ENCODE measurements at regions not wholly inside any gene's neighbourhood (a gene's known extent, or its start where the extent isn't known, plus 50 kb on each side); places are given as distances from the start of the nearest gene placed in this dataset.
A peak's percentile ranks its signal among the peaks of the same experiment; 100 is the strongest.

GRCh38 chr9:88781628-88782391 lies 209.5 kb upstream of the S1PR3 start:
- TF ChIP-seq CTCF (IDR thresholded peaks at IDR 0.05), result no peak
- H3K36me3 Mint-ChIP-seq (ENCODE audit: low read depth), result no peaks in the 10 kb centered on the region
- peaks cover 2% of the 10 kb centered on the region for H3K27me3 Mint-ChIP-seq
- DNase-seq (no peak), ATAC-seq (ENCODE audit: low read depth) (no peak)
- no peaks in the 10 kb centered on the region for H3K9me3 Mint-ChIP-seq
- peaks cover 23% of the 10 kb centered on the region for H3K4me1 Mint-ChIP-seq
- CTCF ChIA-PET, result no interaction called here
- POLR2A ChIA-PET, result no interaction called here
- no peak overlapping the region for H3K4me3 Mint-ChIP-seq
- H3K27ac Mint-ChIP-seq, result no peak overlapping the region
- intact Hi-C loops (cut with micrococcal nuclease), result no loop called here

GRCh38 chr9:88782931-88783710 lies 208.1 kb upstream of the S1PR3 start:
- peak overlapping the region; percentile 28 for H3K4me3 Mint-ChIP-seq
- TF ChIP-seq CTCF (IDR thresholded peaks at IDR 0.05), result no peak
- no peaks in the 10 kb centered on the region for H3K36me3 Mint-ChIP-seq (ENCODE audit: low read depth)
- H3K27ac Mint-ChIP-seq, result no peak overlapping the region
- POLR2A ChIA-PET, result no interaction called here
- ATAC-seq (ENCODE audit: low read depth) (no peak), DNase-seq (no peak)
- peaks cover 2% of the 10 kb centered on the region for H3K27me3 Mint-ChIP-seq
- CTCF ChIA-PET, result no interaction called here
- H3K9me3 Mint-ChIP-seq, result no peaks in the 10 kb centered on the region
- peaks cover 11% of the 10 kb centered on the region for H3K4me1 Mint-ChIP-seq
- intact Hi-C loops (cut with micrococcal nuclease), result no loop called here

GRCh38 chr9:88783711-88784083 lies 207.6 kb upstream of the S1PR3 start:
- H3K27ac Mint-ChIP-seq, result no peak overlapping the region
- POLR2A ChIA-PET, result no interaction called here
- peak overlapping the region; percentile 28 for H3K4me3 Mint-ChIP-seq
- H3K36me3 Mint-ChIP-seq (ENCODE audit: low read depth), result no peaks in the 10 kb centered on the region
- no peak for DNase-seq
- peaks cover 8% of the 10 kb centered on the region for H3K4me1 Mint-ChIP-seq
- peak; percentile 18 for ATAC-seq (ENCODE audit: low read depth)
- TF ChIP-seq CTCF (IDR thresholded peaks at IDR 0.05), result no peak
- no peaks in the 10 kb centered on the region for H3K9me3 Mint-ChIP-seq
- peaks cover 5% of the 10 kb centered on the region for H3K27me3 Mint-ChIP-seq
- CTCF ChIA-PET, result no interaction called here
- intact Hi-C loops (cut with micrococcal nuclease), result no loop called here

- H3K4me3 Mint-ChIP-seq, result no peak overlapping the region
- ATAC-seq (ENCODE audit: low read depth) (no peak), DNase-seq (no peak)
- no peaks in the 10 kb centered on the region for H3K36me3 Mint-ChIP-seq (ENCODE audit: low read depth)
- peaks cover 8% of the 10 kb centered on the region for H3K4me1 Mint-ChIP-seq
- POLR2A ChIA-PET, result no interaction called here
- intact Hi-C loops (cut with micrococcal nuclease), result no loop called here
- no peak overlapping the region for H3K27ac Mint-ChIP-seq
- H3K27me3 Mint-ChIP-seq, result peaks cover 5% of the 10 kb centered on the region
- H3K9me3 Mint-ChIP-seq, result no peaks in the 10 kb centered on the region
- CTCF ChIA-PET, result no interaction called here
- no peak for TF ChIP-seq CTCF (IDR thresholded peaks at IDR 0.05)
These were observed 206.3 kb upstream of the S1PR3 start for GRCh38 chr9:88784960-88785359.

GRCh38 chr9:88786291-88787079 lies 204.8 kb upstream of the S1PR3 start:
- intact Hi-C loops (cut with micrococcal nuclease), result no loop called here

More at GRCh38 chr9:88786291-88787079, 204.8 kb upstream of the S1PR3 start:
- Mint-ChIP-seq H3K4me3 (no peak overlapping the region), H3K27ac (no peak overlapping the region), H3K9me3 (no peaks in the 10 kb centered on the region), H3K36me3 (ENCODE audit: low read depth) (no peaks in the 10 kb centered on the region), H3K4me1 (peaks cover 8% of the 10 kb centered on the region), H3K27me3 (peaks cover 5% of the 10 kb centered on the region)
- ChIA-PET CTCF (no interaction called here), POLR2A (no interaction called here)
- DNase-seq (no peak), ATAC-seq (ENCODE audit: low read depth) (no peak)
- TF ChIP-seq CTCF (IDR thresholded peaks at IDR 0.05), result no peak
